ENCODE measurements at regions not wholly inside any gene's neighbourhood (a gene's known extent, or its start where the extent isn't known, plus 50 kb on each side); places are given as distances from the start of the nearest gene placed in this dataset.

DNA sequence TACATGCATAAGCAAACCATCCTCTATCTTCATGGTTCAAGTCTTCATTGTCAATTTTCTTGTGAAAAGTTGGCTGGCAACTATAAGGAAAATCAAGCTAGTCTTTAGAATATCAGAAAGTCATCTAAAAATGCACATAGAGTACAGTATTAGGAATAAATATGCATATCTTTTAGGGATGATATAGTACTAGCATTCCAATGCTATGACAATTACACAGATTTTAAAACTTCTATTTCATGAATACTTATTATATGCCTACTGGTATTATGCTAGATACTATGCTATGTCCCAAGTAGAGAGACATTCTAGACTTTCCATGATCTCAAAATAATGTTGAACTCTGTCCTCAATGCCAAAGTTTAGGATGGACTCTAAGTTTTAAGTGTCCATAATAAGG lies 81.3 kb upstream of the NAALADL2 start:
- Histone ChIP-seq H2BK120ac (ENCODE audit: low read depth, low read length) (no peak overlapping the region), H4K8ac (ENCODE audit: low read length) (no peak overlapping the region), H3K23ac (ENCODE audit: low read length in 2 of 2) (no peak overlapping the region), H3K4me1 (ENCODE audit: control insufficient read depth, insufficient read depth, low read depth, low read length) (no peaks in the 10 kb centered on the region), H3K27me3 (ENCODE audit: control insufficient read depth in 1 of 2, insufficient read depth in 1 of 2, low read length in 2 of 2) (no peaks in the 10 kb centered on the region), H3K4me3 (ENCODE audit: insufficient read depth in 1 of 2, low read depth in 1 of 2, low read length in 2 of 2) (no peak overlapping the region), H2BK5ac (ENCODE audit: low read depth, low read length, poor library complexity, severe bottlenecking) (no peak overlapping the region), H3K9ac (ENCODE audit: low read length) (no peak overlapping the region), H2AFZ (ENCODE audit: low read depth, low read length) (no peak overlapping the region), H3K79me1 (replicated peaks; ENCODE audit: low read length, poor library complexity, severe bottlenecking) (no peaks in the 10 kb centered on the region), H3K9me3 (ENCODE audit: control insufficient read depth, low read length) (no peaks in the 10 kb centered on the region), H4K91ac (ENCODE audit: low read length) (no peak overlapping the region), H3K18ac (ENCODE audit: low read depth in 1 of 2, low read length in 2 of 2) (no peak overlapping the region), H3K14ac (ENCODE audit: low read length in 2 of 2) (no peak overlapping the region), H2BK12ac (ENCODE audit: low read length in 2 of 2) (no peak overlapping the region), H3K4ac (ENCODE audit: low read depth in 1 of 2, low read length in 2 of 2) (no peak overlapping the region), H2BK15ac (ENCODE audit: low read depth, poor library complexity, severe bottlenecking) (no peak overlapping the region), H3K4me2 (ENCODE audit: low read length, poor library complexity, severe bottlenecking) (no peak overlapping the region), H3K36me3 (ENCODE audit: control insufficient read depth in 1 of 2, insufficient read depth in 2 of 2, low read depth in 1 of 2, low read length in 2 of 2) (no peaks in the 10 kb centered on the region), H3K27ac (ENCODE audit: low read length, poor library complexity, severe bottlenecking) (no peak overlapping the region), H2AK5ac (ENCODE audit: low read length, severe bottlenecking) (no peak overlapping the region)
- DNase-seq = no peak

DNA sequence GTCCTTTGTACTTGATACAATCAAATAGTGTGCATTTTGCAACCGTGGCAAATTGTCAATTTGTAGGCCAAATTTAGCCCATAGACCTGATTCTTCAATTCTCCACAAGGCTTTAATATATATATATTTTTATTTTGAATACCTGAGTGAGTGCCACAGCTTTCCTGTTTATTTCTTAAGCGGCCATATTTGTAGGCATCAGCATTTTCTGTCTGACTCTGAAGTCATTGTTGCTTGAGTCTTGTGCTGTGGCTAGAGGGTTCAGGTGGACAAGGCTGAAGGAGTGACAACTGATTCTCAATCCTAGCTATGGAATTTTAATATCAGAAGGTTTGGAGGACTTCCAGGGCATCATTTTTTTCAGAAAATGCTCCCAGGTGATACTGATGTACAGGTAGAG lies 75.6 kb upstream of the NAALADL2 start:
- Histone ChIP-seq H3K27me3 (ENCODE audit: control insufficient read depth in 1 of 2, insufficient read depth in 1 of 2, low read length in 2 of 2) (no peaks in the 10 kb centered on the region), H3K4me1 (ENCODE audit: control insufficient read depth, insufficient read depth, low read depth, low read length) (no peaks in the 10 kb centered on the region), H2BK15ac (ENCODE audit: low read depth, poor library complexity, severe bottlenecking) (no peak overlapping the region), H3K4me3 (ENCODE audit: insufficient read depth in 1 of 2, low read depth in 1 of 2, low read length in 2 of 2) (no peak overlapping the region), H3K14ac (ENCODE audit: low read length in 2 of 2) (no peak overlapping the region), H2AK5ac (ENCODE audit: low read length, severe bottlenecking) (no peak overlapping the region), H4K91ac (ENCODE audit: low read length) (no peak overlapping the region), H3K18ac (ENCODE audit: low read depth in 1 of 2, low read length in 2 of 2) (no peak overlapping the region), H3K4ac (ENCODE audit: low read depth in 1 of 2, low read length in 2 of 2) (no peak overlapping the region), H3K9me3 (ENCODE audit: control insufficient read depth, low read length) (no peaks in the 10 kb centered on the region), H2BK12ac (ENCODE audit: low read length in 2 of 2) (no peak overlapping the region), H2BK5ac (ENCODE audit: low read depth, low read length, poor library complexity, severe bottlenecking) (no peak overlapping the region), H3K79me1 (replicated peaks; ENCODE audit: low read length, poor library complexity, severe bottlenecking) (no peaks in the 10 kb centered on the region), H3K4me2 (ENCODE audit: low read length, poor library complexity, severe bottlenecking) (no peak overlapping the region), H4K8ac (ENCODE audit: low read length) (no peak overlapping the region), H3K36me3 (ENCODE audit: control insufficient read depth in 1 of 2, insufficient read depth in 2 of 2, low read depth in 1 of 2, low read length in 2 of 2) (no peaks in the 10 kb centered on the region), H3K23ac (ENCODE audit: low read length in 2 of 2) (no peak overlapping the region), H2AFZ (ENCODE audit: low read depth, low read length) (no peak overlapping the region), H3K27ac (ENCODE audit: low read length, poor library complexity, severe bottlenecking) (no peak overlapping the region), H2BK120ac (ENCODE audit: low read depth, low read length) (no peak overlapping the region), H3K9ac (ENCODE audit: low read length) (no peak overlapping the region)
- DNase-seq = no peak
- 98% methylated on average over 2 of the region's 2 CpGs for WGBS

DNA sequence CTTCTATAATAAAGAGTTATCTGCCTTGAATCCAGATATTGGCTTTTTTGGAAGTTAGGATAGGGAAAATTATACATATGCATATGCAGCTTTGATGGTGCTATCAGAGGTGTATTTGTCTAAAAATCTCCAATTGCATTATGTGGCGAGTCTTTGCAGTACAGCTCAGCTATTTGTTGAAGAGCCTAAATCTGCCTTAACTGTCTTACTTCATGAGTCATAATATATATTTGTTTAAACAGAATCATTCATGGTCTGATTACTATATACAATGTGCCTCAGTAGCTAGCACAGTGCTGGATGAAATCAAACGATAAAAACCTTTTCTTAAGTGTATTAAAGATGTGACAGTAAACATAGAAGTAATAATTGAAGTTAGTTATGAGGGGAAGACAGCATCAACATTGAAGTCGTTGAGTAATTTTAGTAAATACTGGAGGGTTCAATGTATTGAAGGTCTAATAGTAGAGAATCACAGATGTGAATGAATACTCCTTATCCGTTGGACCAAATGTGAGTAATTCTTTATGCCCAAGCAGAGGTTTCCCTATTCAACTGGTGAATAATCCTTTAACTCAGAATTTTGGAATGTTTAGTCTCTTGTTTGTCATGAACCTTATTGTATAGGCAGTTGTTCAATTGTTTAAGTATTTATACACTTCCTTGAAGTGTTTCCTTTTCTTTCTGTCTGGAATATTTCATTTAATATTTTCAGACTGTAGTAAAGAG lies 74.8 kb upstream of the NAALADL2 start:
- Histone ChIP-seq H3K23ac (ENCODE audit: low read length in 2 of 2) (no peak overlapping the region), H2AK5ac (ENCODE audit: low read length, severe bottlenecking) (no peak overlapping the region), H2BK120ac (ENCODE audit: low read depth, low read length) (no peak overlapping the region), H4K8ac (ENCODE audit: low read length) (no peak overlapping the region), H3K4ac (ENCODE audit: low read depth in 1 of 2, low read length in 2 of 2) (no peak overlapping the region), H2AFZ (ENCODE audit: low read depth, low read length) (no peak overlapping the region), H2BK5ac (ENCODE audit: low read depth, low read length, poor library complexity, severe bottlenecking) (no peak overlapping the region), H3K4me2 (ENCODE audit: low read length, poor library complexity, severe bottlenecking) (no peak overlapping the region), H3K4me3 (ENCODE audit: insufficient read depth in 1 of 2, low read depth in 1 of 2, low read length in 2 of 2) (no peak overlapping the region), H3K9me3 (ENCODE audit: control insufficient read depth, low read length) (no peaks in the 10 kb centered on the region), H3K4me1 (ENCODE audit: control insufficient read depth, insufficient read depth, low read depth, low read length) (no peaks in the 10 kb centered on the region), H3K27me3 (ENCODE audit: control insufficient read depth in 1 of 2, insufficient read depth in 1 of 2, low read length in 2 of 2) (no peaks in the 10 kb centered on the region), H3K18ac (ENCODE audit: low read depth in 1 of 2, low read length in 2 of 2) (no peak overlapping the region), H3K27ac (ENCODE audit: low read length, poor library complexity, severe bottlenecking) (no peak overlapping the region), H3K9ac (ENCODE audit: low read length) (no peak overlapping the region), H3K14ac (ENCODE audit: low read length in 2 of 2) (no peak overlapping the region), H2BK12ac (ENCODE audit: low read length in 2 of 2) (no peak overlapping the region), H4K91ac (ENCODE audit: low read length) (no peak overlapping the region), H2BK15ac (ENCODE audit: low read depth, poor library complexity, severe bottlenecking) (no peak overlapping the region), H3K36me3 (ENCODE audit: control insufficient read depth in 1 of 2, insufficient read depth in 2 of 2, low read depth in 1 of 2, low read length in 2 of 2) (no peaks in the 10 kb centered on the region), H3K79me1 (replicated peaks; ENCODE audit: low read length, poor library complexity, severe bottlenecking) (no peaks in the 10 kb centered on the region)
- no peak for DNase-seq
- 62% methylated on average over 2 of the region's 4 CpGs for WGBS

DNA sequence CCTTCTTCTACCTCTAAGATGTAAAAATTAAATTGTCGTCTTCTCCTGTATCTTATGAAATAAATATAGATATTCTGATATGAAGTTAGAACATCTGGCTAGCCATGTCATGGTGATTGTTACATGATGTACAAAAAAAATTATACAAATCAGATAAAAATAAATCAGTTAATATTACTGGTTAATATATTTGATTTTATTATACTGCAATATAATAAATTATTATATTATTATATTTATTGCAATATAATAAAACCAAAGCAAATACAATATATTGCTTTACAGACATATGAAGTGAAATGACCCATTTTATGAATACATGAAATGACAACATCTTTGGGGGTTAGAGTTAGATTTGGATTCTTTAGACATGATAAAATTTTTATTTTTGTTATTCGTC lies 72.3 kb upstream of the NAALADL2 start:
- H3K27ac ChIP-seq (ENCODE audit: low read length, poor library complexity, severe bottlenecking) = no peak overlapping the region
- H3K4me2 ChIP-seq (ENCODE audit: low read length, poor library complexity, severe bottlenecking) = no peak overlapping the region
- H3K23ac ChIP-seq (ENCODE audit: low read length in 2 of 2) = no peak overlapping the region
- H2BK12ac ChIP-seq (ENCODE audit: low read length in 2 of 2) = no peak overlapping the region
- no peak overlapping the region for H4K91ac ChIP-seq (ENCODE audit: low read length)
- no peak for DNase-seq
- no peaks in the 10 kb centered on the region for H3K4me1 ChIP-seq (ENCODE audit: control insufficient read depth, insufficient read depth, low read depth, low read length)
- no peak overlapping the region for H4K8ac ChIP-seq (ENCODE audit: low read length)
- no peak overlapping the region for H3K18ac ChIP-seq (ENCODE audit: low read depth in 1 of 2, low read length in 2 of 2)
- H2BK120ac ChIP-seq (ENCODE audit: low read depth, low read length) = no peak overlapping the region
- no peak overlapping the region for H3K14ac ChIP-seq (ENCODE audit: low read length in 2 of 2)
- H3K79me1 ChIP-seq (replicated peaks; ENCODE audit: low read length, poor library complexity, severe bottlenecking) = no peaks in the 10 kb centered on the region
- no peaks in the 10 kb centered on the region for H3K36me3 ChIP-seq (ENCODE audit: control insufficient read depth in 1 of 2, insufficient read depth in 2 of 2, low read depth in 1 of 2, low read length in 2 of 2)
- H2AK5ac ChIP-seq (ENCODE audit: low read length, severe bottlenecking) = no peak overlapping the region
- H3K4ac ChIP-seq (ENCODE audit: low read depth in 1 of 2, low read length in 2 of 2) = no peak overlapping the region
- no CpG with 5 or more reads among the region's 2 CpGs for WGBS
- no peak overlapping the region for H3K9ac ChIP-seq (ENCODE audit: low read length)
- H2BK15ac ChIP-seq (ENCODE audit: low read depth, poor library complexity, severe bottlenecking) = no peak overlapping the region
- H3K27me3 ChIP-seq (ENCODE audit: control insufficient read depth in 1 of 2, insufficient read depth in 1 of 2, low read length in 2 of 2) = no peaks in the 10 kb centered on the region
- no peak overlapping the region for H2BK5ac ChIP-seq (ENCODE audit: low read depth, low read length, poor library complexity, severe bottlenecking)
- H3K9me3 ChIP-seq (ENCODE audit: control insufficient read depth, low read length) = no peaks in the 10 kb centered on the region
- H2AFZ ChIP-seq (ENCODE audit: low read depth, low read length) = no peak overlapping the region
- no peak overlapping the region for H3K4me3 ChIP-seq (ENCODE audit: insufficient read depth in 1 of 2, low read depth in 1 of 2, low read length in 2 of 2)

Measured in mesenchymal stem cell (in vitro differentiated cells and primary cell).